ENCODE measurements at regions not wholly inside any gene's neighbourhood (a gene's known extent, or its start where the extent isn't known, plus 50 kb on each side); places are given as distances from the start of the nearest gene placed in this dataset.
"Not testable (repeated sequence)": the region's sequence is repeated elsewhere in the genome, so short reads cannot be mapped to it uniquely, and the experiment has no call there.

DNA sequence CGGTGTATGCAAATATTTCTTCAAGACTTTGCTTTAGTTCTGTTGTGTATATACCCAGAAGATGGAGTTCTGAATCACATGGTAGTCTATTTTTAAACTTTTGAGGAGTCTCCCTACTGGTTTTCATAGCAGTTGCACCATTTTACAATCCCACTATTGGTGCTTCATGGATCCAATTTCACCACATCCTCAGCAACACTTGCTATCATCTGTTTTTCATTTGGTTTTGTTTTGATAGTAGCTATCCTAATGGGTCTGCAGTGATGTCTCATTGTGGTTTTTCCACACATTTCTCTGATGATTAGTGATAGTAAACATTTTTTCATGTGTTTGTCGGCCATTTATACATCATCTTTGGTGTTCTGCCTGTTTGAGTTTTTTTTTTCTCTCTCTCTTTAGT is 1339.3 kb downstream of the EFNA5 start:
- no peak for ATAC-seq
- no peak for DNase-seq

DNA sequence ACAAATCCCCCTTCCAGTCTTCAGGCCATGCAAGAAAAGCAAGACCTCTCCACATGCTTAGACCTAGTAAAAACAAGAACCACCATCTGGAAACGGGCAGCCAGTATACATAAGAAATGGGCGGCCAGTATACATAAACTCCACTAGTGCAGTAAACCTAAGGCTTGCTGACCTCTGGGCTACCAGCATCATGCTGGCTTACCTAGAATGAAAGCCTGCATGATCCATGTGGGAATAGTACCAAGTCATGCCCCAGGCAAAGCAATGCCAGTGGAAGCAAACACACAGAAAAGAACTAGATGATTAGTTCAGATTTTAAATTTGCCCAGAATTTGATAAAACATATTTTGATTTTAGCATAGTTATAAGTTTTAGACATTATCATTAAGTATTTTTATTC is 1346.4 kb downstream of the EFNA5 start:
- ATAC-seq (no peak), DNase-seq (no peak)

DNA sequence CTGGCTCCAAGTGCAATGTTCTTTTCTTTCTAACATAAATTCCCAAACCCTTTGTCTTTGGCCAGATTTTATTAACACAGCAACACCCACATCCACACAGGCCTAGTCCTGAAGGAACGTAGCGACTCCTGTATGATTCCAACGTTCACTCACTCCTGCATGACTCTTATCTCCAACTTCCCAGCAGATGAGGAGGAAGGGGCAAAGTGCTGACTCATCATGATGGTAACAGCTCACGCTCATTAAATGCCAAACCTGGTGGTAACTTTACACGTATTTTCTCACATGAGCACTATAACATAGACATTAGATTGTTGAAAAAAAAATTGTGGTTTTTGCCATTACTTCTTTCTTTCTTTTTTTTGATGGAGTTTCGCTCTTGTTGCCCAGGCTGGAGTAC is 1349.5 kb downstream of the EFNA5 start:
- DNase-seq (no peak), ATAC-seq (no peak)

DNA sequence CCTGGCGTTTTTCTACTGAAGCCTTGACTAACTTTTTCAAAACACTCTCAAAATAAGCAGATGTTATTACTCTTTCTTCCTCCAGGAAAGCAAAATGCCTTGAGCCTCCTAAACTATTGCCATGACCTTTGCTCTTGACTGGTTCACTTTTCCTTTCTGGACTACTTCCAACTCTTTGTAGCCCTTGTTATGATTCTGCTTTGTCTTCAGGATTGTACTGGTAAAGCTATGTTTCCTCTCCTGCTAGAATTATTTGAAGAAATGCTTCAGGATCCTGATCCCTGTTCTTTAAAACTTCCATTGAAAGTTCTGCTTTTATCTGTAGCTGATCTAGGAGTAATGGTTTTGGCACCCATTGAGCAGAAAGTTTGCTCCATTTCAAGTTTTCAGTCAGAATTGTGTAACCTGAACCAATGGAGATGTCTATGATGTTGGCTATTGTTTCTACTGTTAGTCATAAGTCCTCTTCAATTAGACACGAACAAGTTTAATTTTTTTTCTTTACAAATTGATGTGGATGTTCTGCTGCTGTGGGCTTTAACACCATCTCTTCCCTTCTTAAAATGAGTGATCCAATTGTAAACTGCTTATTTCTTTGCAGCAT is 1356.4 kb downstream of the EFNA5 start:
- no peak for ATAC-seq
- no peak for DNase-seq

DNA sequence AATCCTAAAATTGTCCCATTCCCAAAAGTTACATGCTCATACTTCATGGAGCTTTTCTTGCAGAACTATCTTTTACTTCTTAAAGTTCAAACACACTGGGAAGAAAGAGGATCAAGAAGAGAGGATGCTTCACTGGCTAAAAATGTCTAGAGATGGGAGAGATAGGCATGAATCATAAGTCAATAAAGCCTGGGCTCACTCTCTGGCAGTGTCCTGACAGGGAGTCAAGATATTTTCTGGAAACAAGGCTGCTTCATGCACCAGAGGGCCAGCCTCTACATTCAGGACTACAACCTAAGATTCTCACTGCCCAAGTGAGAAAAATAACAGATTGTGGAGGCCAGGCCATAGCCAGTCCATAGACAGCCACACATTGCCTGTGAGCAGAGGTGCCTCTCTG is 1358.4 kb downstream of the EFNA5 start:
- no peak for ATAC-seq
- no peak for DNase-seq

DNA sequence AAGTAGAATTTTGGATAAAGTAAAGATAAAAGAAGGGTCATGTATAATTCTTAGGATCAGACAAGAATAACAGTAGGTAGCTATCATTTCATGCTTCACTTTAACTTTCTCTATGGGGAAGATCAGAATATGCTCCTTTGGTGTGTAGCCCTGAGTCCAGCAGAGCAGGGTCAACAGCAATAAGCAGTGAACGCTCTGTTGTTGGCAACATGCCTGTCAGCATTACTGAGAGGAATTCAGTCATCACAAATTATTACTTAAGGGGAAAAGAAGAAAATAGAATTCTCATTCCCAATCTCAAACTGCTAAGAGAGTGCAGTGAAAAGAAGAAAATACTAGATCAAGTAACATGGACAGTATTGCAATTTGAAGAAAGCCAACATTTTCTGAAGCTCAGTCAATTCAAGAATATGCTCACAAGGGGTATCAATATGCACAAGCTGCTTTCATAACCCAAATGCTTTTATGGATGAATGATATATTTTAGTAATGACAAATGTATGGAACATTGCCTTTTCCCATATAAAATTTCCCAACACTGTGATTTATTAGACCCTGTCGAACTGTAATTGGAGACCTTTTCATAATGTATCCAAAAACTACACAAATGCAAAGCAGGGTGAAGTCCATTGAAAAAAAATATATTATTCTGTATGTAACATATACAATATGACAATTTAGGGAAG is 1359.4 kb downstream of the EFNA5 start:
- no peak for DNase-seq
- ATAC-seq, result no peak

DNA sequence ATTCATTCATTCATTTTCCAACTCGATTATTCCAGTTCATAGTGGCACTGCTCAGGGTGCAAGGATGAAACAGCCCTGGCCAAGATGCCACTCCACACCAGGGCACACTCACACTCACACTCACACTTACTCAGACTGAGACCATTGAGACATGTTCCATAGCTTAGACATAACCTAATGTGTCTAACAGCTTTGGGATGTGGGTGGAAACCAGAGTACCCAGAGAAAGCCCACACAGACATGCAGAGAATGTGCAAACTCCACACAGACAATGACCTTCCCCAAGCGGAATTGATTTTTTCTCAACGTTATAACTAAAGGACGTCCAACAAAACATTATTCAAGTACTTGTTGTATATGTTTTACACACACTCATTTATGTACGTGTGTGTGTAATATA is 1363.5 kb downstream of the EFNA5 start:
- ATAC-seq (no peak), DNase-seq (no peak)

DNA sequence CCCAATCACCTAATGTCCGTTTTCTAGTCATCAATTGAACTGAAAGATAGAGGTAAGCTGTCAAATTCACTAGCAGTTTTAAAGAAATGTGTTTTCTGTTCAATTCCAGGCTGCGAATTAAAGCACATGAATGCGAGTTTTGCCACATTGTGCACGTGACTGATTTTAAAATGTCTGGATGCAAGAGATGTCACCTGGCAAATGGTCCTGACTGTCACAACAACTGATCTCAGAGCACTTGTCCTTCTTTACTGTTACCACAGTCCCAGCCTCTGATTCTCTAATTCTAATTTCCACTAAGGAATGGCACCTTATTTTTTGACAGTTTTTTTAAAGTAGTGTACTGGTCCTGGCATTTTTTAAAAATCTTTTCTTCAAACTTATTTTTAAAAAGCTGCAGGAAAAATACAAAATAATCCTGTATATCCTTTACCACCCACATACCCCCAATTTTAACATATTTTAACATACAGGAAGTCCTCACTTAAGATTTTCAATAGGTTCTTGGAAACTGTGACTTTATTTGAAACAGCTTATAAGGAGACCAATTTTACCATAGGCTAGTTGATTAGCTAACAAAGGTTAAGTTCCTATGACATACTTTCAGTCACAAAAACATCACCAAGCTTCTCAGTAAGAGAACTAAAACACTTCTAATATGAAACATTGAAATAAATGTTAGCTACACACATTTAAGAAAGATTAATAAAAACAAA is 1364.3 kb downstream of the EFNA5 start:
- ATAC-seq (no peak), DNase-seq (no peak)

DNA sequence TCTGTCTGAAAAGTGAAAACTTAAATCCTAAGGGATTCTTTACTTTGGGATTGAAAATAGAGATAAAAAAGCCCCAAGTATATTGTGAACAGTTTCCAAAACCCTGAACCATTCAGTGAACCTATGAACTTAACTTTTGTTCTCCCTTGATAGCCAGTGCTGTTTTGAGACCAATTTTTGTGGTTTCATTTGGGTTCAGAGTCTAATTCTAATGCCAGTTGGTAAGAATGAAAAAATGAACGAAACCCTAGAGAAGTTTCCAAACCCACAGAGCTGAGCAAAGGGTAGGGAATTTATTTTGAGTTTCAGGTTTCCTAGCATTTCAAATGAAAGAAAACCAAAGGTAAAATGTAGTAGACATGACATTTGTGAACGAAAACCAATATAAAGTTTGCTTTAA is 1366.8 kb downstream of the EFNA5 start:
- ATAC-seq (no peak), DNase-seq (no peak)

DNA sequence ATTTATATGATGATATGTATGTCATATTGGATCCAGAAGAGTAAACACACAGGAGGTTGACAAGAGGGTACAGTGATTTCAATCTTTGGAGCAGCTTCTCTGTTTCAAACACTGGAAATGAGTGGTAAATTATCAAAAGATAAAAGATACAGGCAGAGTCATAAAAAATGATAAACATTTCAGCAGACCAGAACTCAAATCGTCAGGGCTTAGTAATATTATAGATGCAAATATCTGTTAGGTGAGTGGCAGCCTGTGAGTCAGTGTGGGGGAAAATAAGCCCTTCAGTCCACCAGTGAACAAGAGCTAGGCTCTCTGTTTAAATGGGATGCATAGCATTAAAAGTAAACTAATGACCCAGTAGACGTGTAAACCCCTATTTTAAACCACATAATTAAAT is 1378.1 kb downstream of the EFNA5 start:
- DNase-seq (no peak), ATAC-seq (no peak)

DNA sequence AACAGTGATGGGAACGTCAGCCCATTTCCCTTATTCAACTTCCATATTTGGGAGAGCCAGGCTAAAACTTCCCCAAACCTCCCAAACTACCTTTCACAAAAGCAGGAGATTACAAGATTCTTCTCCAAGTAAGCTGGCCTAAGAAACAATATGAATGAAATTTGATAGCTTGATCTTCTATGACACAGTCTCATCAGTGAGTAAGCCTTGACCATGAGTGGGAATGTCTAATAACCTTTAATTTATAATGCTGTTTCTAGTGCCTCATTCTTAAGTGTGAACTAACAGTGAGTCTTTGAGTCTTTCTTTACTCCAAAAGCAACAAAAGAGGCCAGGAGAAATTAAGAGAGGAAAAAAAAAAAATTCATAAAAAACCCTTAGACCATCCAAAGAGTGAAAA is 1379.9 kb downstream of the EFNA5 start:
- DNase-seq (no peak), ATAC-seq (no peak)

DNA sequence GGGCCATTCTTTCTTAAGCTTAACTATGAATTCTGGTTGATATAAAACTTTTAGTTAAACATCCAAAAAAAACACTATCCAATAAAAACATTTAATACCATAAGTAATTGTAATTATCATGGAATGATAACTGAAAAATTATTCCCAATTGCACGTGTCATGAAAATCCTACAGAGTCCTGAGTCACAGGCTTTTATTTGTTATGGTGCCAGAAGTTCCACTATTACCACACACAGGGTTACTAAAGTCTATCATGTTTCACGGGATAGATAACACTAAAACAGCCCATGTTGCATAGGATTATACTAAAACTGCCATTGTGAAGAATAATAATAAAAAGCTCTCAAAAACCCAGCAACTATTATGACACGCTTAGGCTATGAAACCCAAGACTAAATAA is 1381.8 kb downstream of the EFNA5 start:
- ATAC-seq (no peak), DNase-seq (no peak)

DNA sequence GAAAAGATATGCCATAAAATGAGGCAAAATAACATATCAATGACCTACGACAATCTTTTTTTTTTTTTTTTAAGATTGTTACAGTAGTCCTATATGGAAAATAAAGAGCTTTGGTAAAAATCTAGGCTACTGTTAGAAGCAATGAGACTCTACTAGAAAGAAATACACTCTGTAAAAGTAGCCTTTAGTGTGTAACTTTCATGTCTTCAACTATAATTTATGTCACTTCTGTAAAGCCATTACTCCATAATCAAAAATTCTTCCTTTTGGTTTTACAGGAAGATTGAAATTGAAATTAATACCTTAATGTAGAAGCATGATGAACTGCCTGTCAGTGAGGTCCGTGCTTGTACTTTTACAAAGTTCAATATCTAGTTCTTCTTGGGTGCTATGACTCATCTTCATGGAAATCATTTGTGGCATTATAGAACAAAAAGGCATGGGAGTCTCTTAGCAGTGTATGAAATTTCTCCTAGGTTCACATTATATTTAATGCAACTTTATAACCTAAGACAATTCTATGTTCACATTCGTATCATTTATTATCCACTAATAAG is 1393.1 kb downstream of the EFNA5 start:
- ATAC-seq, result no peak
- no peak for DNase-seq

DNA sequence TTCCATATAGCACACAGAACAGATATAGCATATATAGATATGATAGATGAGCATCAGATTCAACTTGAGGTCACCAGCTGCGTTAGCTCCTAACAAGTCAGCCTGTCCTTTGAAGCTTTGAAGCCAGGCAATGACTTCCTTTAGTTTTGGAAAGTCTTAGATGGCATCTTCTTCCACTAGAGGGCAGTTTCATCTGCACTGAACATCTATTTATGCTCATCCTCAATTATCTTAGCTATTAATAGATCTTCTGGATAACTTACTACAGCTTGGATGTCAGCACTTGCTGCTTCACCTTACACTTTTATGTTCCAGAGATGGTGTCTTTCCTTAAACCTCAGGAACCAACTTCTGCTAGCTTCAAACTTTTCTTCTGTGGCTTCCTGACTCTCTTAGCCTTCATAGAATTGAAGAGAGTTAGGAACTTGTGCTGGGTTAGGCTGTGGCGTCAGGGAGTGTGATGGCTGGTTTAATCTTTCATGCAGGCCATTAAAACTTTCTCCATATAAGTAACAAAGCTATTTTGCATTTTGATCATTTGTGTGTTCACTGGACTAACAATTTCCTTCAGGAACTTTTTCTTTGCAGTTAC is 1401.4 kb downstream of the EFNA5 start:
- DNase-seq, result no peak
- ATAC-seq, result no peak

DNA sequence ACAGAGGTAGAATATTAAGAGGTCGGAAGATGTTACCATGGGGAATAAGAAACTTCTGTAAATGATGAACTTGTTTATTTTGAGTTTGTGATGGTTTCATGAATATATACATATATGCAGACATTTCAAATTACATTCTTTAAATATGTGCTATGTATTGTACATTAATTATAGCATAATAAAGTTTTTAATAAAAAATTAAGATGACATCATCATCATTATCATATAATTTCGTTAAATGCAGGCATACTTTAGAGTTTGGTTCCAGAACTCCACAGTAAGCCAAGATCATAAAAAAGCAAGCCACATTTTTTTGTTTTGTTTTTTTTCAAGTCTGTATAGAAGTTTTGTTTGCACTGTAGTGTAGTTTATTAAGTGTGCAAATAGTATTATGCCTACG is 1403.5 kb downstream of the EFNA5 start:
- ATAC-seq (no peak), DNase-seq (no peak)

DNA sequence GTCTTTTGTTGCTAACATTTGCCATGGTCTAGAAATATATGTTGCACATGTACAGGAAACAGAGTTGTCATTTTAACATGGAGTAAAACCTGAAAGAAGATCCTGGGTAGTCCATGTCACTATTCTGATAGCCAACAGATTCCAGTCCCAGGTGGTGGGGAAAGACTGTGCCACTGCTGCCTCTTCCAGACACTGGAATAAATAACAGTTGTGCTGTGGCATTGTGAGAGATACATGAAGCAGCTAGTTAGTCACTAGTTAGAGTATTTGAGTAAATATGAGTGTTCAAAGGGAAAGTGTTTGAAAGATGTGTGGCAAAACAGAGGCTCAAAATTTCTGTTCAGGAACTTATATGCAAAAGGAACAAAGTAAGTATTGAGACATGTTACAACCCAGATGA is 1408.3 kb downstream of the EFNA5 start:
- DNase-seq (no peak), ATAC-seq (no peak)

DNA sequence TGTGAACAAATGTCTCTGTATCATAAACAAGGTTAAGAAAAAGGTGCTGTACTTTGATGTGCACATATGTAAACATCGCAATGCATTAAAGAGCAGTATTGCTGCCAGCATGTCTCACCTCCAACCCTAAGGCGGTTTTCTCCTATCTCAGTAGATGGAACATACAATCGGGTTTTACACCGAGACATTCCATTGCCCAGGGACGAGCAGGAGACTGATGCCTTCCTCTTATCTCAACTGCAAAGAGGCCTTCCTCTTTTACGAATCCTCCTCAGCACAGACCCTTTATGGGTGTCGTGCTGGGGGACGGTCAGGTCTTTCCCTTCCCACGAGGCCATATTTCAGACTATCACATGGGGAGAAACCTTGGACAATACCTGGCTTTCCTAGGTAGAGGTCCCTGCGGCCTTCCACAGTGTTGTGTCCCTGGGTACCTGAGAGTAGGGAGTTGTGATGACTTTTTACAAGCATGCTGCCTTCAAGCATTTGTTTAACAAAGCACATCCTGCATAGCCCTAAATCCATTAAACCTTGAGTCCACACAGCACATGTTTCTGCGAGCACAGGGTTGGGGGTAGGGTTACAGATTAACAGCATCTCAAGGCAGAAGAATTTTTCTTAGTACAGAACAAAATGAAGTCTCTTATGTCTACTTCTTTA is 1411.2 kb downstream of the EFNA5 start:
- not testable (repeated sequence) for DNase-seq, ATAC-seq

DNA sequence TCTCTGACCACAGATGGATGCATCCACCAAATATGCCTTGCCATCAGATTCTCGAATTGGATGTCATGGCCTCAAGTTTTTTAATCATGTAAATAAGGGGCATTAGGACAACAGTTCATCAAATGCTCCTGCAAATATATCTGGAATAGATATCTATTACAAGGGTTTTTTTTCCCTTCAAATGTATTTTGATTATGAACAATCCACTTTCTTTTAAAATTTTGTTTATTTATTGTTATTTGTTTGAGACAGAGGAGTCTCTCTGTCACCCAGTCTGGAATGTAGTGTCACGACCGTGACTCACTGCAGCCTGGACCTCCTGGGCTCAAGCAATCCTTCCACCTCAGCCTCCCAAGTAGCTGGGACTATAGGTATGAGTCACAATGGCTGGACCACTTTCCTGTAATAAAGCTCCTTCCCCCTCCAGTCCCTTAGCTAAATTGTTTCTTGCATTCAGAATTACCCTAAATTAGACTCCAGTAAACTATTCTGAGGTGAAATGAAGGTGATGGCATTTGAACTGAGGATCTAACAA is 1412.1 kb downstream of the EFNA5 start:
- DNase-seq, result no peak

DNA sequence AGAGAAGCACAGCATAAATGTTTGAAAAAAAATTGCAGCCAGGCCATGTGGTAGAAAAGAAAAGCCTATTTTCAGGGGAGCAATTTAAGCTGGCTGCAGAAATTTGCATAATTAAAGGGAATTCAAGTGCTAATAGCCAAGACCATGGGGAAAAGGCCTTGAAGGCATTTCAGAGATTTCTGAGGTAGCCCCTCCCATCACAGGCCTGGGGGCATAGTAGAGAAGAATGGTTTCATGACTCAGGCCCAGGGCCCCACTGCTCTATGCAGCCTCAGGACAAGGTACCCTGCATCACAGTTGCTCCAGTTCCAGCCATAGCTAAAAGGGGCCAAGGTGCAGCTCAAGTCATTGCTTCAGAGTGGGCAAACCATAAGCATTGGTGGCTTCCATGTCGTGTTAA is 1416.0 kb downstream of the EFNA5 start:
- no peak for DNase-seq
- ATAC-seq, result no peak

More for the DNA sequence above, 1412.1 kb downstream of the EFNA5 start:
- ATAC-seq, result no peak

DNA sequence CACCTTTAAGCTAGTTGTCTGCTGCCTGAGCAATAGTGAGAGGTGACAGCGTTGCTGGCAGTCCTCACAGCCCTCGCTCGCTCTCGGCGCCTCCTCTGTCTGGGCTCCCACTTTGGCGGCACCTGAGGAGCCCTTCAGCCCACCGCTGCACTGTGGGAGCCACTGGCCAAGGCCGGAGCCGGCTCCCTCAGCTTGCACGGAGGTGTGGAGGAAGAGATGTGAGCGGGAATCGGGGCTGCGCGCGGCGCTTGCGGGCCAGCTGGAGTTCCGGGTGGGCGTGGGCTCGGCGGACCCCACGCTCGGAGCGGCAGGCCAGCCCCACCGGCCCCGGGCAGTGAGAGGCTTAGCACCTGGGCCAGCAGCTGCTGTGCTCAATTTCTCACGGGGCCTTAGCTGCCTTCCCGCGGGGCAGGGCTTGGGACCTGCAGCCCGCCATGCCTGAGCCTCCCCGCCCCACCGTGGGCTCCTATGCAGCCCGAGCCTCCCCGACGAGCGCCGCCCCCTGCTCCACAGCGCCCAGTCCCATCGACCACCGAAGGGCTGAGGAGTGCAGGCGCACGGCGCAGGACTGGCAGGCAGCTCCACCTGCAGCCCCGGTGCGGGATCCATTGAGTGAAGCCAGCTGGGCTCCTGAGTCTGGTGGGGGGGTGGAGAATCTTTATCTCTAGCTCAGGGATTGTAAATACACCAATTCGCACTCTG is 1424.5 kb downstream of the EFNA5 start:
- not testable (repeated sequence) for ATAC-seq, DNase-seq

DNA sequence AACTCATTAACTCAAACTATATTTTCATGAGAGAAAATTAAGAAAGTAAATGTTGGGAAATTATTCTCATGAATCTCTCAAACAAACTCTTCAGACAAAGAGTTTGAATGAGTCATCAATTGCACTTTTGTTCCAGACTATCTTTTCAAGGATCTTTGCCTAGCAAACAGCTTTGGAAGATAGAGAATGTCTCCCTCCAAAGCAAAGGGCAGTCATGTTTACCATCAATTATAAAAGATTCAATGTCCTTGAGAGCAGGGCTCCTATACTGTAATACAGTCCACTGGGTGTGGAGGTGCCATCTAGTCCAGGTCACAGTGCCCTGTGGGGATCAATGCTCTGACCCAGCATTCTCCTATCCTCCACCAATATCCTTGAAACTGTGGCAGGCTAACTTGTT is 1429.3 kb downstream of the EFNA5 start:
- no peak for DNase-seq
- no peak for ATAC-seq
